Ishikawa (cell line): ENCODE measurements at regions not wholly inside any gene's neighbourhood (a gene's known extent, or its start where the extent isn't known, plus 50 kb on each side); places are given as distances from the start of the nearest gene placed in this dataset.

Source experiments
- CEBPB ChIP-seq: IDR thresholded peaks from 2 replicates; pipeline ENCODE4 v1.6.1; 2012
- CREB1 ChIP-seq: IDR thresholded peaks from 2 replicates; pipeline ENCODE4 v1.6.1; 2012; ENCODE audit warnings: low read depth
- EGR1 ChIP-seq: IDR thresholded peaks from 2 replicates; pipeline ENCODE4 v1.6.1; 2012
- EP300 ChIP-seq: IDR thresholded peaks from 2 replicates; pipeline ENCODE4 v1.6.1; 2012; ENCODE audit warnings: borderline replicate concordance
- FOXM1 ChIP-seq: IDR thresholded peaks from 2 replicates; pipeline ENCODE4 v1.6.1; 2012; ENCODE audit warnings: low read depth, borderline replicate concordance
- NFIC ChIP-seq: IDR thresholded peaks from 2 replicates; pipeline ENCODE4 v1.6.1; 2012
- RAD21 ChIP-seq: IDR thresholded peaks from 2 replicates; pipeline ENCODE4 v1.6.1; 2012; ENCODE audit warnings: low read depth
- REST ChIP-seq: IDR thresholded peaks from 2 replicates; pipeline ENCODE4 v1.6.1; 2012; ENCODE audit warnings: low read depth, mild to moderate bottlenecking
- TAF1 ChIP-seq: IDR thresholded peaks from 2 replicates; pipeline ENCODE4 v1.6.1; 2012; ENCODE audit warnings: low read depth, mild to moderate bottlenecking
- TCF12 ChIP-seq: IDR thresholded peaks from 2 replicates; pipeline ENCODE4 v1.6.1; 2012; ENCODE audit warnings: low read depth
- TEAD4 ChIP-seq: IDR thresholded peaks from 2 replicates; pipeline ENCODE4 v1.6.1; 2012
- USF1 ChIP-seq: IDR thresholded peaks from 2 replicates; pipeline ENCODE4 v1.6.1; 2012
- YY1 ChIP-seq: IDR thresholded peaks from 2 replicates; pipeline ENCODE4 v1.6.1; 2012; ENCODE audit warnings: low read depth
- ZBTB7A ChIP-seq: IDR thresholded peaks from 2 replicates; pipeline ENCODE4 v1.6.1; 2012; ENCODE audit warnings: low read depth
- TF ChIP-seq, protein P1 (sequence below): IDR thresholded peaks from 2 replicates; pipeline ENCODE4 v1.6.1; 2012

- TF ChIP-seq ZBTB7A = no peak
- TF ChIP-seq REST = no peak
- TF ChIP-seq USF1 = no peak
- no peak for TF ChIP-seq YY1
- no peak for TF ChIP-seq RAD21
- no peak for TF ChIP-seq EP300
- TF ChIP-seq EGR1 = no peak
Measured at GRCh38 chr4:18533262-18533775, 511.8 kb upstream of the LCORL start.

GRCh38 chr4:18531731-18532130 lies 510.2 kb upstream of the LCORL start:
- TF ChIP-seq FOXM1 (no peak), YY1 (no peak), EP300 (no peak), CEBPB (no peak), RAD21 (no peak), USF1 (no peak), NFIC (no peak), REST (no peak), TAF1 (no peak), TCF12 (no peak)
- TF ChIP-seq, protein P1, sequence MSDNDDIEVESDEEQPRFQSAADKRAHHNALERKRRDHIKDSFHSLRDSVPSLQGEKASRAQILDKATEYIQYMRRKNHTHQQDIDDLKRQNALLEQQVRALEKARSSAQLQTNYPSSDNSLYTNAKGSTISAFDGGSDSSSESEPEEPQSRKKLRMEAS = no peak

DNA sequence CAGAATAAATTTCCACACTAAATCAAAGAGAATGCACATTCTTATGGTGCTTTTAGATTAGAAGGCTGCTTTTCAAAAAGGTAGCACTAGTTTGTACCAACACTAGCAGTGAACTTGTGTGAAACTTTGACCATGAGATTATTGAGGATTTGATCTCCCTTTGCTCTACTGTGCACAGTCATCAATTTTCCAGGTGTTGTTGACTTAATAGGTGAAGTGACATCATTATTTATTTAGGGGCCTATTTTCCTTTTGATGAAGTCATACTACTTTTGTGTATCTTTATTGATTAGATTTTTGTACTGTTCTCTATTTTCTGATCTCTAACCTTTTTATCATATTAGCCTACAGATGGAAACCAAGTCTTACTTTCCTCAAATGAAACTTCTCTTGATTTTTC lies 507.9 kb upstream of the LCORL start:
- TF ChIP-seq USF1 (no peak), FOXM1 (no peak), NFIC (no peak), TEAD4 (no peak), TCF12 (no peak), EGR1 (no peak), ZBTB7A (no peak), REST (no peak), CREB1 (no peak), YY1 (no peak), TAF1 (no peak), EP300 (no peak), RAD21 (no peak), CEBPB (no peak)
- TF ChIP-seq, protein P1 = no peak

GRCh38 chr4:18524667-18525066 lies 503.1 kb upstream of the LCORL start:
- no peak for TF ChIP-seq FOXM1
- no peak for TF ChIP-seq TEAD4
- no peak for TF ChIP-seq YY1
- TF ChIP-seq TAF1 = no peak
- TF ChIP-seq ZBTB7A = no peak
- no peak for TF ChIP-seq CEBPB
- no peak for TF ChIP-seq USF1
- TF ChIP-seq TCF12 = no peak
- no peak for TF ChIP-seq CREB1
- no peak for TF ChIP-seq RAD21
- TF ChIP-seq NFIC = no peak
- TF ChIP-seq, protein P1 = no peak
- TF ChIP-seq EP300 = no peak
